CMK (cell line): ENCODE measurements at regions not wholly inside any gene's neighbourhood (a gene's known extent, or its start where the extent isn't known, plus 50 kb on each side); places are given as distances from the start of the nearest gene placed in this dataset.

Experiments
- DNase-seq: peaks from one replicate; pipeline ENCODE4 v3.0.0-alpha.2; 2010; ENCODE audit warnings: low read depth

DNA sequence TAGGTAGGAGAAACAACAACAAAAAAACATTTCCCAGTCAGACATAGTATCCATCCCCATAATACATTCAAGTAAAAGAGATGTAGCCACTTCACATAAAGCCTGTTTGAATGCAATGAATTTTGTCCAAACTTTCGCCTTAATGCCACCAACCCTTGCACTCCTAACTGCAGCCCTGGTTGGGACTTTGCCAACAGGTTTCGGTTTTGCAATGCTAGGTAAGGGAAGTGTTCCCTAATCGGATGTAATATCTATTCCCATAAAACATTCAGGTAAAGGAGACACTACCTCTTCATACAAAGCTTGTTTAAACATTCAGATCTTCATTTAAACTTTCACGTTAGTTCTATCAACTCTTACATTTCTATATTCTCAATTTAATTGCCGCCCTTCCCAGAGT is 336.1 kb downstream of the DRD1 start:
- no peak for DNase-seq

DNA sequence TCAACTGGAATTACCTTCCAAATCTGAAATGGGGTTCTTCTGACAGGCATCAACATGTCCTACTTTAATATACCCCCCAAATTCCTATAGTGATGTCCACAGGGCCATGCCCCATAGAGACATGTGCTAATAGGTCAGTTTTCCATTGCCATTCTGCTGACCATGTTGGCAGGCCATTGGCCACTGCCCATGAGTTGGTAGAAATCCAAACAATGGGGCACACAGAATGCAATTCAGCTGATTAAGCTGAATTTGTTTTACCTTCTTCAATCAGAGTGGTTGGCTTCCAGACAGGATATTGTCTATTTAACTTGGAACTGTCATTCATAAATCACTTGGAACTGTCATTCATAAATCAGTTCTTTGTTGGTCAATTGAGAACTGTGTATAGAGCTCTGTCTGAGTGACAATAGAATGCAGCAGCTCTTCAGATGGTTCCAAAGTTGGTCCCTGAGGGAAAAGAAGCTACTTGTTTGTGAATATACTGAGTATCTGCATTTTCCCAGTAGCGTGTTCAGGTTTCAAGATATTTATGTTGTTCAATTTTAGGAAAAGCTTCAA is 336.9 kb downstream of the DRD1 start:
- no peak for DNase-seq

DNA sequence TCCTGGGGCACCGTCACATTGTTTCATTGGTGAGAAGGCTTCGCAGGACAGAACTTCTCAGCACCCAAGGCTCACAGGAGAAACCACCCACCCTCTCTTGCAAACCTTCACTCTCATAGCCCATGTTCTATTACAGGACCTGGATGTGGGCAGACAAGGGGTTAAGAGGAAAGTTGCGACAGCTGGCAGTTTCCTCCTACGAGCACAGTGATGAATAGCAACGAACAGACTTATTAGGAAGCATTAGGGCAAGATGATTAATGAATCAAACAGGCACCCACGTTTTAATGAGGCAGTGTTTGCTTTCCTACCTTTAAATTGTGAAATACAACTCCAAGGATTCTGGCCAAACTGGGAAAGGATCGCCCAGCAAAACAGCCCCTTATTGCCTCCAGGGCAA is 339.3 kb downstream of the DRD1 start:
- no peak for DNase-seq

DNA sequence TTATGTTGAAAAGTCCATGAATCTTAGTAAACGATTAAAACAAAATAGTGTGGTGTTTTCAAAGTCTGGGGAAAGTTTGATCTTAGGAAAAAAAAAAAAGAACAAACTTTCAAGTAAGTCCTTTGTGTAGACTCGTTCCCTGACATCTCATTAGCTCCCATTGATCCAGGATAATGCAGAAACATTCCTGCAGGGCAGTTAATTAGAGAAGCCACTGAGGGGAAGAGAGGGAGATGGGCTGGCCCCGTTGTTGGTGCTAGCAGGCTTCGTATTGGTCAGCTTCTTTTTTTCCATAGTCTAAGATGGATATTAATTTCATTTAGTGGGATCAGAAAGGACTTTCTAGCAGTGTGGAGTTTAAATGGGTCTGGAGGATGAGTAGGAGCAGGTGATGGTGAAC is 340.2 kb downstream of the DRD1 start:
- no peak for DNase-seq

DNA sequence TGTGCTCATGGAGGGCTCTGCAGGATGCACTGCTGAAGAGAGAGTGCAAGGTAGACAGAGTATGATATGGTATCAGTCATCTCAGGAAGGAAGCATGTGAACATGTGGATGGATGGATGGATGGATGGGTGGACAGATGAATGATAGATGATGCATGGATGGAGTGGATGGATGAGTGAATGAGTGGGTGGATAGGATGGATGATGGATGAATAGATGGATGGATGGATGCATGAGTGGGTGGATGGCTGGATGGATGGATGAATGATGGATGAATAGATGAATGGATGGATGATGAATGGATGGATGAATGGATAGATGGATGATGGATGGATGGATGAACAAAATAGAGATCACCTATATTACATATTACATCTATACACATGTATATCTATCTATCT is 341.3 kb downstream of the DRD1 start:
- no peak for DNase-seq

DNA sequence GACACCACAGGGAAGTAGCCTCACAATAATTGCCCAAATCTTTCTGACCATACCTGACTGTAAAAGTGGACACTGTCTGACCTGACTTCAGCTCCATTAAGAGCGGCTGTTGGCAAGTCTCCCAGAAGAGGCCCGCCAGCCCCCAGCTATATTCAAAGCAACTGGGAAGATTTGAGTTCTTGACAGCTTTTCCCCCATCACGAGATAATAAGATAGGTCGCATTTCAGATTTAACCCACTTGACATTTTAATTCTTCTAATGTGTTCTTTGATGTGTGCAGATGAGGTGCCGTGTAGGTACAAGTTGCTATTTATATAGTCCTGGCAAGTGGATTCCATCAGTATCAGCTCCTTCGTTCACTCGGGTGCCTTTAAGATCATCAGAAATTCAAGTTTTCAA is 345.7 kb downstream of the DRD1 start:
- no peak for DNase-seq

DNA sequence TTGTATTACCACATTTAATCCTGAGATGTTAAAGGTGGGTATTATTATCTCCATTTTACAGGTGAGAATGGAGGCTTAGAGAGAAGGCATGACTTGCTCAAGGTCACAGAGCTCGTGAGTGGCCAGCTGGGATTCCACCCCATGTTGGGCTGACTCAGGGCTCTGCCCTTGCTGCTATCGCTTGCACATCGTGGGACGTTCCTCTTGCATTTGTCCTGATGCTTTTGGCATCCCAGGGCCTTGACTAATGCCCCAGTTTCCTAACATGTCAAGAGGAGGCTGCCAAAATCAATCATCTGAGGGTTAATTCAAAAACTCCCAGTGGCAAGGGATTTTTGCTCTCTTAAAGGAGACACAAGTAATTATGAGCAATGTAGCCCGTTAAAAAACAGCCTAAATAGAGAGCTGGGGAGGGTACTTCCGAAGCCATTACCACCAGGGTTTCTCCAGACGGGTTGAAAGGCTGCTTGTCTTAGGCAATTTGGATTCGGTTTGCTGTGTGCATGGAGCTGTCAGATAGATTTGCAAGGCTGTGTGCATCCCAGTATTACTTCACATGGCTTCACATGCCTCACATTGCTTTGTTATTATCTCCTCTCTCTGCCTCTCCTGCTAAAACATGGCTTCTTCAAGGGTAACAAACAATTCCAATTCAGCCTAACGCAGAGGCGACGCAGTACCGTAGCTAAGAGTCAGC is 347.4 kb downstream of the DRD1 start:
- DNase-seq, result no peak

DNA sequence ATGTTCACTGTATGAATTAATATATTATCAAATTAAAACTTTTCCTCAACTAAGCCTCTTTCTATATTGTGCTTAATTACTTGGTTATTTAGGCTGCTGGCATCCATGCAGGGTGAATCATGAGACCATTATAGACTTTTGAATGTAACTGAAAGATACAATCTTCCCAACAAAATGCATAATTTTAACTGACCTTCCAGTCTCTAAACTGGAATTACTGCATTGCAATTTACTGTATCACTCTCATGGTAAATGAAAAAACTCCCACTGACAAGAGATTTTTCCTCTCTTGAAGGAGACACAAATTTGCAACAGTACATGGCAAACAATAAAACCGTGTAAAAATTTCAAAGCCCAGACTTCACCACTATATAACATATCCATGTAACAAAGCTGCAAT is 349.5 kb downstream of the DRD1 start:
- DNase-seq, result no peak

DNA sequence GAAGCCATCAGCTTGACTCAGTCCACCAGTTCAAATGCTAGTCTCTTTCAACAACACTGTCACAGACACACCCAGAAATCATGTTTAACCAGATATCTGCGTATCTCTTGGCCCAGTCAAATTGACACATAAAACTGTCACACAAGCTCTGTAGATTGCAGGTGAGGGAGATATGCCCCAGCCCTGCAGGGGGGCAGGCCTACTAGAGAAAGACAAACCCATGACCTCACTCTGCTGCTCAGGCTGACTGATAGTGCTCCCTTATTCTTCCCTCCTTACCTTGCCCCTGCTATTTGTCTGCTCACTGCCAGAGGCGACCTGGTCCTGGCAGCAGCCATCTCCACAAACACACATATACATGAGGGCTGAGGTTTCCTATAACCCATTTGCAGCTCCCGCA is 351.3 kb downstream of the DRD1 start:
- DNase-seq, result no peak

DNA sequence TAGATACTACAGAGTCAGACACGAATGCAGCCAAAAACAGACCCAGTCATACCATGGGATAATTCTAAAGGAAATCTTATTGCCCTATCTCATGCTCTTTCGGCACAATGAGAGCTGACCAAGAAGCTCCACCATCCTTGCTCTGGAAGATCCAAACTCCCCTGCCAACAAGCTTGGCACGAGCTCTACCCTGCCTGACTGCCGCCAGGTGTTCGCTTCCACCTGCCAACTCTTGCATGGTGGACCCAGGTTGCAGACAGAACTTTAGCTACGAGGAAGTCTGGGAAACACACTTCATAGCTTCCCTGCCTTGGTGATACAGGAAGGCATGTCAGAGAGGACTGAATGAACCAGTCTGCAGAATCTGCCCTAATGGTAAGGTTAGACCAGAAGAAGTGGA is 355.0 kb downstream of the DRD1 start:
- DNase-seq, result no peak

DNA sequence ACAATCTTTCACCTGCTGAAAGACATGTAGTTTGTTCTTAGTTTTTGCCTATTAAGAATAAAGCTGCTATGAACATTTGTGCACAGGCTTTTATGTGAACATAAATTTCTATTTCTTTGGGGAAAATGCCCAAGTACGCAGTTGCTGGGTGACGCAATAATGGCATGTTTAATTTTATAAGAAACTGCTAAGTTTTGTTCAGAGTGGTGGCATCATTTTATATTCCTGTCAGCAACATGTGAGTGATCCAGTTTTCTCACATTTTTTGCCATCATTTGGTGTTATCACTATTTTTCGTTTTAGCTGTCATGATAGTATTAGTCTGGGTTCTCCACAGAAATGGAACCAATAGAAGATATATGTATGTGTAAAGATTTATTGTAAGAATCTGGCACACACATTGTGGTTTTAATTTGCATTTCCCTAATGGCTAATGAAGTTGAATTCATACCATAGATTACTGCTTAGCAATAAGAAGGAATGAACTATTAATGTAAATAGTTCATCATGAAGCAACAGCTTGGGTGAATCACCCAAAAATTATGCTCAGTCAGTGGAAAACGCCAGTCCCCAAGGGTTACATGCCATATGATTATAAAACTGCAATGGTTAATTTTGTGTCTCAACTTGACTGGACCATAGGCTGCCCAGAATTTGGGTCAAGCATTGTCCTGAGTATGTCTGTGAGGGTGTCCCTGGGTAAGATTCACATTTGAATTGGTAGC is 358.6 kb downstream of the MSX2 start:
- no peak for DNase-seq

DNA sequence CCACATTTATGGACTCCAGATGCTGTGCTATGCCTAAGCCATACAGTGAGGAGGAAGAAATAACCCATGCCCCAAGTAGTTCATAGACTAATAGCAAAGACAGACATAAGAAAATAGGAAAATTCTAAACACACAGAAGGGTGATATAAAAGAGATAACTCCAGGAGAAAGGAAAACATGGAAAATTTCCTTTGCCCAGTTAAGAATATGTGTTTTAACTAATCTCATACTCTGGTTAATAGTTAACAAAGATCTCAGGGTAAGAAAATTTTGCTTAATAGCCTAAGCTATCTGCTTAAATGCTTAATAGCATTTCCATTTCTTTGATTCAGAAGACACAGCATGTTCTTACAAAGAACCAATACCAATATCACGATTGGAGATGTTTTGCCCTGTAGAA is 358.0 kb downstream of the MSX2 start:
- no peak for DNase-seq

DNA sequence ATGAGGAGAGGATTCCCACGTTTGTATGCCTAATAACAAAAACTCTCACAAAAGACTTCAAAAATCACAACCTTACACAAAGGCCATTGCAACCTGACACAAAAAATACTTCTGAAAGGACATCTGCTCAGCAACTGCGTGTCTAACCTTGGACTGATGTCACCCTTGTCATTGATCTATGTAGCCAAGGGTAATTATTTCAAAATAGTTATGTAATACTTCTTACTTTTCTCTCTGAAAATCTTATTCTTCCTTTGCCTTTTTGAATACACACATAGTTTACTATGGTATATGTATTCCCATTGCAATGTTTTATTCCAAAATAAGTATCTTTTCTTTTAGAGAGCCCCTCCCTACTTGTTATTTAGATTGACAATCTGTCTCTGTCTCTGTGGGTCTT is 355.3 kb downstream of the MSX2 start:
- no peak for DNase-seq

DNA sequence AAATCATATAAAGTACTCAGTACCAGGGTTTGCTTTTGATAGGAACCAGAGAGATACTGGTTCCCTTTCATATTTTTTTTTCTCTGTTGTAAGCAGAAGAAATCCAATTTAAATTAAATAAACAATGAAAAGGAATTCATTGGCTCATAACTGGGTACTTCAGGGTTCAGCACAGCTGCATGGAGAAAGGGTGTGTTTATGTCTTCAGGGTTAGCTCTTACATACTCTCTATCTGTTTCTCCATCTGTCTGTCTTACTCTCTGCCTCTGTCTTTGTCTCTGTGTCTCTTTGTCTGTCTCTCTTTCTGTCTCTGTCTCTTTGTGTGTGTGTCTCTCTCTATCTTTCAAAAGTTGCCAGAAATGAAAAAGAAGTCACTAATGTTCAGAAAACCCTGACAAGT is 345.9 kb downstream of the MSX2 start:
- DNase-seq, result no peak

DNA sequence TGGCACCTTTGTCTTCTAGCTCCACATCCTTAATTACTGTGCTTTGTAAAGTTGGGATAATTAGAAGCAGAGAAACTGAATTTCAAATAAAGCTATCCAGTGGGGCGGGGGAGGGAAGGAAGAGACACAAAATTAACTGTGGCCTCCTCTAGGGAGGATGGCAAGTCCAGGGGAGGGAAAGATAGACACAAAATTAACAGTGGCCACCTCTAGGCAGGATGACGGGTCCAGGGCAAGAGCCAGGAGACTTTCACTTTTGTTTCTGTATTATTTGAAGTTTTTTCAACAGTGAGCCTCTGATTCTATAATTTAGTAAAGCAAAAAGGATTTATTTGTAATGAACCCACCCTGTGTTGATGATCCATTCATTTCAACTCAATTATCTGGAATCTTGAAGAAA is 335.9 kb downstream of the MSX2 start:
- no peak for DNase-seq

DNA sequence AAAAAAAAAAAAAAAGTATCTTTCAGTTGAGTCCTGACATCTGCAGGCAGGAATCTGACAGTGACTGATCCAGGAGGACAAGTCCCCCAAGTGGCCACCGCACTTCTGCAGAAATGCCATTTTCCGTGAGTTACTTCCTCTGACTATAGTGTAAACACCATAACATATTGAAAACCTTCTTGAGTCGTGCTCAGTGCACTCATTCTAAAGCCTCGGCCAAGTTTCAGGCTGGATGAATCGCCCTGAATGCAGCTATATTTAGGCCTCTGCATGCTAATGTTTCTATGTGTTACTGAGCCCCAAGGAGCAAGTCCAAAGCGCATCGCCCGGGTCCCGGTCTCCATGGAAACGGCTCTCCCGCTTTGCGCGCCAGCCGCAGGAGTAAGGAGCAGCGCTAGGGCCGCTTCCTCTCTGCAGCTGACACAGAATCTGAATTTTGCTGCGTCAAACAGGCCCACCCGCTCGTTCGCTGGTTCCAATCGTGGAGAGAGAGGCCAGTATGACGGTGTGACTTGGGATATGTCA is 335.4 kb downstream of the MSX2 start:
- DNase-seq, result no peak

DNA sequence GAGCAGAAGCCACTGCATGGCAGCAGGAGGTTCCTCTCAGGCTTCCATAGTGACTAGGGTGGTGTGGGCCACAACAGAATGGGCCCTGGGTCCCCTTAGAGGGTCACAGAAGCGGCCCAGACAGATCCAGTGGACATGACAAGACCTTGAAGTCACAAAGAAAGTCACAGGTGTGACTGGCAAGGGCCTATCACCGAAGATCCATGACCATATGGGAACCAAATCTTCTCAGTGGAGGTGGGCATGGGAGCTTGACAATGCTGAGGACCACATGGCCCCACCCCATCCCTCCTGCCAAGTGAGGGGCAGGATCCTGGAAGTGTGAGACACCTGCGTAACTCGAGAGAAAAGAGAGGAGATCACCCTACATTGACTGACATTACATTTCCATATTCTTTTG is 332.4 kb downstream of the MSX2 start:
- DNase-seq, result no peak

DNA sequence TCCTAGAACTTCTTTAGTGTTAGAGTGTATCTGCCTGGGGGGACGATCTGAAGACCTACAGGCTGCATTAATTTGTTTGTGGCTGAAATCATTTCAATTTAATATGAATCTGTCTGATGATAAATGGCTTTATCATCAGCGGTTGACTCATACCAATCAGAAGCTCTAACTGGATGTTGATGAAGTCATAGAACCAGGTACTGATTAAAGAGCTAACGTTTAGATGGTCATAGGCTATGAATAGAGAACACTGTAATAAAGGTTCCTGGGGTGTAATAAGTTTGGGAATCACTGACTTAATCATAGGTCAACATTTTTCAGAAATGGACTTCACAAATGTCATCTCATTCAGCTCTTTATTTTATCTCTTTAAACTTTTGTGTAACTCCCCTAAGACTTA is 329.9 kb downstream of the MSX2 start:
- DNase-seq, result no peak

DNA sequence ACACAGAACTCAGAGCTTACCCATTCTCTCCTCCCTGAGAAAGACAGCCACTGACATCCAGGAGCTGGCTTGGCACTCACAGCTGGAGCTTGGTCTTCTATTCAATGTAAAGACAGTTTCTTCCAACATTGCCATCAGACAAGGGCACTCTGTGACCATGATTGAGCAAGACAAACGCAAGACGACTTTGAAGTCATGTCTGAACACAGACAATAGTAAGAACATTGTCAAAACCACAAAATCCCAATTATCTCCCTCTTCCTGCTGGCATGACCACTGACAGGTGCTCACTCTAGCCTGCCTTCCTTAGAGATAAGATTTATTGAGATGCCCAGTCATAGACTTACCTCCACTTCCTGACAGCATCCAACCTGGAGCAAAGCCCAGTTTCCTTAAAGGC is 328.0 kb downstream of the MSX2 start:
- DNase-seq, result no peak

DNA sequence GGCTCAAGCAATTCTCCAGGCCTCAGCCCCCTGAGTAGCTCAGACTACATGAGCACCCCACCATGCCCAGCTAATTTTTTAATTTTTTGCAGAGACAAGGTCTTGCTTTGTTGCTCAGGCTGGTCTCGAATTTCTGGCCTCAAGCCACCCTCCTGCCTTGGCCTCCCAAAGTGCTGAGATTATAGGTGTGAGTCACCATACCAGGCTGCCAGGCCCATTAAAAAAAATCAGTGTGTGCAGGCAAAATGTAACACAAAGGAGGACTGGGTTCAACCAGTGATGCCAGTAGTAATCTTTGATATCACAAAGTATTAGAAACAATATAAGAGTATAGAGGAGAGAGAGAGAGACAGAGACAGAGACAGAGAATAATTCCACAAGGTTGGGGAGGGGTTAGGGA is 322.7 kb downstream of the MSX2 start:
- DNase-seq, result no peak

DNA sequence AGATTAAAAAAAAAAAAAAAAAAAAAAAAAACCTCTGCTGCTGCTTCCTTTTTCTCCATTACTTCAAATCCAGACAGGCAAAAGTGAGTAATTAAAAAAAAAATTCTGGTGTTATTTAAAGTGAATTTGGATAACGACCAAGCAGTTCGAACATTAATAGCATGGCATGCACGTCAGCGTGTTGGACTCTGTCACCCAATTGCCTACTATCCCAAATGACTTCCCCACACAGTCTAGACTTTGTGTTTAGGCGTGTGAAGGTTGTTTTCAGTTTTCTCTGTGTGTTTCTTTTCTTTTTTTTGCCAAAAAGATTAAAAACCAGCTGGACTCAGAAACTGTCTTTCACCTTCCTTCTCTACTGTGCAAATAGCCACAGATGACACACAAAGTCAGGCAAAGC is 321.4 kb downstream of the MSX2 start:
- no peak for DNase-seq

DNA sequence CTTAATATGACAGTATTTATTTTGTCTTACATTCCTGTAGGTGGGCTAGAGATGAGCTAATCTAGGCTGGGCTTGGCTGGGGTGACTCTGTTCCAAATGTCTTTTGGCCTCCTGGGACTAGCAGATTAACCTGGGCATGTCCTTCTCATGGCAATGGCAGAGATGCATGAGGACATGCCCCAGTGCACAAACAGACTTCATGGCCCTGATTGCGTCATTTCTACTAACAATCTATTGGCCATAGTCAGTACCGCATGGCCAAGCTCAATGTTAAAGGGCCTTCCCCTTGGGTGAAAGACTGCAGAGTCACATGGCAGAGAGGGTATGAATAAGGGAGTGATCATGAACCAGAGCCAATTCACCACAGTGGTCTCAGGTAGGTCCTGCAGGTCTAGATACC is 313.4 kb downstream of the MSX2 start:
- DNase-seq, result no peak

DNA sequence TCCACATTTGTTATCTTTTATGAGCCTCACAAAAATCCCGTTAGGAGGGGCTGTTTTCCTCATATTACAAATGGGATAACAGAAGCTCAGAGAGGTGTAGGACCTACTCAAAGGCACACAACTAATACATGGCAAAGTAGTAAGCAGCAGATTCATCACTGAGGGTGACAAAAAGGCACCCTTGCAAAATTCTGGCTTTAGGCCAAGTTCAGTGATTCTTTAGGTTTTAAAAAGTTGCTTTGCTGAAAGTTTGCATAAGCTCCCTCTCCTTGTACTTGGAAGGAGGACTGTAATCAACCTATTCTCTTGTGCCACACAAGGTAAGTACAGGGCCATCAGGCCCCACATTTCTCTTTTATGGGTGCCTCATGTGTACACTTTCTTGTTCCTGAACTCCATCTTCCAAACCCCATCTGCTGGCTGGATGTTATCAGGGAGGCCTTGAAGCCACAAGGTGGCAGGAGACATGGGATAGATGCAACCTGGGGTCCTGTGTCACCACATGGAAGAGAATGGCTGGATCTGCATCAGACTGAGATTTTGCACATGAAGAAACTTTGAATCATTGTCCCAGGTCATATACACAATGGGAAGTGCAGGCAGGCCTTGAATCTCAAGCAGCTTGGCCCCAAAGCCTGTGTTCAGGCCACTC is 311.6 kb downstream of the MSX2 start:
- no peak for DNase-seq
